Amygdala (tissue), 56 donors: ENCODE measurements at regions not wholly inside any gene's neighbourhood (a gene's known extent, or its start where the extent isn't known, plus 50 kb on each side); places are given as distances from the start of the nearest gene placed in this dataset.

ENCODE experiments used
- DNase-seq, 56 donors: peaks; one replicate each; lab custom pipeline; 2025; lab: John Stamatoyannopoulos, UW

DNA sequence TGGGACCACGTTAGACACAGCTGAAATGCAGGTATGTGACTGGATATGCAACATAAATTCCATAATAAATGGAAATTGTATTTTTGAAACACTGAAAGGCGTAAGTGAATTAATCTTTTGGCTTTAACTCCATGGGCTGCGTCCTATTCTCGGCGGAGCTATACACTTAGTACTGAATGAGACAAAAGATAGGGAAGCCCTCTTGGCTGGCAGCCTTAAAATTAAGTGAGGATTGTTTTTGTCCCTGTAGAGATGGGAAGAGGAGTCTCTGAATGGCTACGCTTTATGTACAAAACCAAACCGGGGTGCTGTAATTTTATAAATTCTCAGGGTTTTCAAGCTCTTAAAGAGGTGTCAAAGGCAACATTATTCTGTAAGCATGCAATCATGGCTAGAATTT, 429.8 kb downstream of the QKI start:
- no peak for DNase-seq

DNA sequence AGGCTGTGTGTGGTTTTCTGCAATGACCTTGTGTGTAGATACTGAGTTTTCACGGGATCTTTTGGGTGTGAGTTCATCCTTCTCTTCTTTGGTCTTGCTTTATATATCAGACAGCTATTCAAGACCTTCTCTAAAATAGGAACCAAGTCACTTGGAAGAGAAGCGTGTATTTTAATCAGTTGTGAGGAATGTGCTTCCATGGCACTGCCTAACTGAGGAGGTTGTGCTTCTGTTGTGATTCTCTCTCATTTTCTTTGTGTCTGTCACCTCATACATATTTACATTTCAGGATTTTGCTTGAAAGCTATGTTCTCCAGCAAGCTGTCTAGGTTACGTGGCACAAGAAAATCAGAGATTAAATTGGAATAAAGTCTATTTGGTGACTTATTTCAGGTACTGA, 428.7 kb downstream of the QKI start:
- no peak for DNase-seq

DNA sequence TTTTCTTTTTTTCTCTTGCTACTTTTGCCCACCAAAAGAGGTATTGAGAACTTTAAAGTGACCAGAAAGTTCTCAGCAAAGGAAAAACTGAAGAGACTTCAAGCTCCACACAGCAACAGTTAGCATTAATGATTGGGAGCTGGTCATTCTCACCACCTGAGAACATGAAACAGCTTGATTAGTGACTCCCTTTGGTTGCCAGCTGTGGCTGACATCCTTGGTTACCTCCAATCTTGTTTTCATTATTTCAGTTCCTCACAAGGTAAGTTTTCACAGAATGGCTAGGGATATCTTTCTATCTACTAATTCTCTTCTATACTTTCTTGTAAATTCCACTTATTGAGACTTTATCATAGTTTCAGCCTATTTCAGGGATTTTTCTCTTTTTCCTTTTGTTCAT, 427.9 kb downstream of the QKI start:
- DNase-seq = no peak

DNA sequence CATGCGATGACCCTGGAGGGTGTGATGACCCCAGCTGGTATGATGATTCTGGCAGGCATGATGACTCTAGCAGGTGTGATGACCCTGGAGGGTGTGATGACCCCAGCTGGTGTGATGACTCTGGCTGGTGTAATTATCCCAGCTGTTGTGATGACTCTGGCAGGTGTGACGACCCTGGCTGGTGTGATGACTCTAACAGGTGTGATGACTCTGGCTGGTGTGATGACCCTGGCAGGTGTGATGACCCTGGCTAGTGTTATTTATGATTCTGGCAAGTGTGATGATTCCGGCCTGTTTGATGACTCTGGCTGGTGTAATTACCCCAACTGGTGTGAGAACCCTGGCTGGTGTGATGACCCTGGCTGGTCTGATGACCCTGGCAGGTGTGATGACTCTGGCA, 427.2 kb downstream of the QKI start:
- no peak for DNase-seq

DNA sequence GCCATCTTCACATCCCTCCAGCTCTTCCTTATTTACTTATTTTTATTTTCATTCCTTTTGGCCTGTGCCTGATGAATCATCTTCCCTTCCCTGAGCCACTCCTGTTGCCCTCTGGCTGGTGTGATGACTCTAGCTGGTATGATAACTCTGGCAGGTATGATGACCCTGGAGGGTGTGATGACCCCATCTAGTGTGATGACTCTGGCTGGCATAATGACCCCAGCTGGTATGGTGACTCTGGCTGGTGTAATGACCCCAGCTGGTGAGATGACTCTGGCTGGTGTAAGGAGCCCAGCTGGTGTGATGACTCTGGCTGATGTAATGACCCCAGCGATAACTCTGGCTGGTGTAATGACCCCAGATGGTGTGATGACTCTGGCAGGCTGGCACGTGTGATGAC, 426.8 kb downstream of the QKI start:
- no peak for DNase-seq

DNA sequence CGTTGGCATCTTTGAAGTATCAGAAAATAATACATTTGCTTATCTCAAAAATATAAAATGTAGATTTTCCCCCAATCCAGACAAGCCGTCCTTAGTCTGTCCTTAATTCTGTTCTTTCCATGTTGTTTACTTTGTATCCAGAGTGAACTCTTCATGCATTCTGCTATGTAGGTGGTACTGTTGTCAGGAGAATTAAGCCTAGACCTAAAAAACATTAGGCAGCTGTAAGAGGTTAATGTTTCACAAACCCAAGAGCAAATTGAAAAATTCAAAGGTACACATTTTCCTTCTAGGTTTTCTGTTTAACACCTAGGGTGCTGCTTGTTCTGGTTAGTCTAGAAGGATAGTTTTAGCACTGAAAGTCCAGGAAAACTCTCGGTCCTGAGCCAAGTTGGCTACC, 426.4 kb downstream of the QKI start:
- no peak for DNase-seq

DNA sequence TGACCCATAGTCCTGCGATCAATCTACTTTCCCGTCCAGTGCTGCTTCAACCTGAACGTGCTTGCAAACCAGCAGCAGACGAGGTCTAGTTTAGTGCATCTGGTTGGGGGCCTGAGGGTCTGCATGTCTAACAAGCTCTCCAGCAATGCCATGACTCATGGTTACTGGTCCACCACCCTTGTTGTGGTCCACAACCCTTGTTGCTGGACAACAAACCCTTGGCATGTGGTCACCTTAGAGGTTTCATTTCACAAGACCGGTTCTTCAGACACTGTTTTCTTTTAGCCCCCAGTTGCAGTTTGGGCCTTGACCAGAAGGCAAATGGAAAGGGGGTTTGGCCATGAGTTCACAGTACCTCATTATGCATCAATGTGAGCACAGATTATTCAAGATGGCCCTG, 424.8 kb downstream of the QKI start:
- DNase-seq = no peak

DNA sequence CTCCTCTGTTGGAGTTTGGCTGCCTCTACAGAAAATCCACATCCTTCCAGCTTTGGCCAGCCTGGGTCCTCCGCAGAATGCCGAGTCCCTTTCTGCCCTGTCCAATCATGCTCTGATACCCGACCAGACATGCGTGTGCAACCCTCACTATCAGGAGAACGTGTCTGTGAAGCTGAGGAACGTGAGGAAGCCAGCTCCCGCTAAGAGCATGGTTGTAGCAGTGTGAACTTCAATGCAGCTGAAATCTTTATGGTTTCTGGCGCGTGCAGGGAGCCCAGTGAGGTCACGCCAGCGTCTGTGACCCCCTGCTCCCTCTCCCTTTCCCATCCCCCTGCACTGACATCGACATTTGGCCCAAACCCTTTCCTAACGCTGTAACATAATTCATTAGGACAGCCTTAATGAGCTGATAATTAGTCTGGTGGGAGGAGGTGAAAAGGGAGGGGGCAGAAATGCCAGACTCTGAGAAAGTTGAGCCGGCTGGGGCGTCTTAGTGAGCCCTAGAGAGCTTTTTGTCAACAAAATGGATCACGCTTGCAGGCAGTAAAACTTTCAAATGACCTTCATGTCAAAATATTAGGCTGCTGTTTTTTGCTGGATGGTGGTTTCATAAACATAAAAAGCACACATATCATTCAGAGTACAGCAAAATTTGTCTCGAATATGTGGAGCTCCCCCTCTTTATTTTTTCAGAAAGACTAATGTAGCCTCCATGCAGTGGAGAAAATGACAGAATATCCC, 423.3 kb downstream of the QKI start:
- peak in 7 of 56 donors; percentile 6 to 54 (median 18) for DNase-seq

DNA sequence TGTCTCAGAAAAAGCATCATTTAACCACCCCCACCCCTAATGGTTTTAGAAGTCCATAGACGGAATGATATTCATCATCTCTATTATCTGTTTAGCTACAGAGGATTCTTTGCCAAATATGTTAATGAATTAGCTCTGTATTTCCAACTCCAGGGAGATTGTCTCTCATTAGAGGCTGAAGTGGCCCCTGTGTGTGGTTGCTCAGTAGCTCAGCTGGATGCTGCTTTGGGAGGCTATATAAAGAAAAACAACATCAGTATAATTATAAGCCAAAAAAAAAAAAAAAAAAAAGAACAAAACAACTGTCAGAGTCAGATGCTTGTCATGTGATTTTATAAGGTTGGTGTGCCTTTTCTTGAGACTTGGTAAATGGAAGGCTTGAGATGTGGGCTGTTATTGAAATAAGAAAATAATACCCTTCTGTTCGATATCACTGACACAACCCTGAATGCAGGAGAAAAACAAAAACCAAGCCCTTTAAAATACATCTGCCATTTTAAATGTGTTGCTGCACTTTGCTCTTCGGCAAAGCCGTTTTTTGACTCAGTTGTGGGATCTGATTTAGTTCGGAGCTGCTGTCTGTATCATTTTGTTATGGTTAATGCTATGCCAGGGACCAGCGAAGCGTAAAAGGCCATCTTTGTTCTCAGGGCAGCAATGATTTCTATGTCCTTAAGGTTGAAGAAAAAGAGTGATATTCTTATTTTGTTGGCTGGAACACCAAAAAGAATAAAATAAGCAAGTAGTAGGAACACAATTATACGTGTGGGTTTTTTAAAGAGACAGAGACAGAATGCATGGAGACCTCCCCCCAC, 422.6 kb downstream of the QKI start:
- peak in 4 of 56 donors; percentile 15 to 54 (median 29) for DNase-seq

DNA sequence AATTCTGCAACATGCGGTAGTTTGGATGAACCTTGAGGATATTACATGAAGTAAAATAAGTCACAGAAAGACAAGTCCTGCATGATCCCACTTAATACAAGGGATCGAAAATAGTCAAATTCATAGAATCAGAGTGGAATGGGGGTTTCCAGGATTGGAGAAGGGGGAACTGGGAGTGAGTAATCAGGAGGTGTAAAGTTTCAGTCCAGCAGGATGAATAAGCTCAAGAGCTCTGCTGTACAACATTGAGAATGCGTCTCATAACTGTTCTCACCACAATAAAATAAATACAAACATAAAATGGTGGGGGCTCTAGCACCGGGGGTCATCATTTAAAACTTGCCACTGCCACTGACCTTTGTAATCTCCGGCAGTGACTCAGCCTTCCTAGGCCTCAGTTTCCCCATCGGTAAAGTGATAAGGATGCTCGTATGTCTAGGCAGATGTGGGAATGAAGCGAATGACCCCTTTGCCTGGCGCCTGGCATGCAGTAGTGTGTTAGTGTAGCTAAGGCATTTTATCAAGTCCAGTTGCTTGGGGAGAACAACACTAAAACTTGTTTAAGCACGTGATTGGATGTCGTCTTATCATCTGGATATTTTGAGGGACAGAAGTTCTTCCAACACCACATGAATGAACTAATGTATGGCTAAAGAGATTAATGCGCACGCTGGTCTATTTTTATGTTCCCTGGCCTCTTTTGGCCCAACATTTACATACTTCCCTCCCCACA, 421.1 kb downstream of the QKI start:
- DNase-seq = no peak

DNA sequence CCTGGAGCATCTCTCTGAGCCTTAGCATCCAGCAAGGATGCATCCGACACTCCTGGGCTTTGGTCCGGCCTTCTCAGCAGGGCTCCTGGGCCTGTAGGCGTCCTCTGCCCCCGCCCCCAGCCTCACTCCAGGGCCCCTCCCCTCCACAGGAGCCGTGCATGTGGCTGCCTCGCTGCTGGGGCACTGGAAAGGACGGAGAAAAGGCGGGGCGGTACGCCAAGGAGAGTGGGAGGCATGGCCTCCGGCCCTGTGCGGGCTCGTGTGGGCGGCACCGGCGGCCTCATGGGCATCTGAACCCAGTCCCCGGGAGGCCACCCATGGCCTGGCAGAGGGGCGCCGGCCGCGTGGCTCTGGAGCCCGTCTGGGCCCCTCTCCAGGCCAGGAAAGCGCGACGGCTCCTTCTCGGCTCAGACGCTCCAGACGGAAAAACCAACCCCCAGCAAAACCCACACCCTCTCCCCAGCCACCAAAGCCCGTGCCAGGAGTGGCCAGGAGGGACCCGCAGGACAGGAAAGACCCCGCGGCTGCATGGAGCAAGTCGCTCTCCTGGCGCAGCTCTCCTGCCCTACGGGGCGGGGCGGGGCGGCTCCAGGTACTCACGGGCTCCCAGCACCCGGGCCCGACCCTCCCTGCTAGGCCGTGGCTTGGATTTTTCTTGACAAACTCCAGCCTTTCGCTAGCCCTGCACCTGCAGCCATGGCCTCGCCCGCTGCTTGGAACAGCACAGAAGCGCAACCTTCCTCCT, 419.9 kb downstream of the QKI start:
- no peak for DNase-seq

DNA sequence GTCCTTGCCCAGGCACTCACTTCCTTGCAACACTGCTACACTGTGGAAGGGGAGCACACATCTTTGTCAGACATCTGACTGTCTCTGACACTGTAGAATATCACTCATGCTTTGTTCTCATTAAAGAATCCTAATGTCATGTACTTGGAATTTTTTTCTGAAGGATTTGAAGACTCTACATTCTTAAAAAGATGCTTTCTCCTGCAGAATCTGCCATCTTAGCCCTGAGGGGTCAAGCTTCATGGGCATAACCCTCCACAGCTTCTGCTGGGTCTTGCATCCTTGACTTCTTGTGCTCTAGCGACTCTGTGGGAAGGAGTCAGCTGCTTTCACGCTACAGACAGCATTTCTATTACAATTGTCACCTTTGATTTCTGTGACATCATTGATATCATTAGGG, 417.2 kb downstream of the QKI start:
- DNase-seq = no peak

DNA sequence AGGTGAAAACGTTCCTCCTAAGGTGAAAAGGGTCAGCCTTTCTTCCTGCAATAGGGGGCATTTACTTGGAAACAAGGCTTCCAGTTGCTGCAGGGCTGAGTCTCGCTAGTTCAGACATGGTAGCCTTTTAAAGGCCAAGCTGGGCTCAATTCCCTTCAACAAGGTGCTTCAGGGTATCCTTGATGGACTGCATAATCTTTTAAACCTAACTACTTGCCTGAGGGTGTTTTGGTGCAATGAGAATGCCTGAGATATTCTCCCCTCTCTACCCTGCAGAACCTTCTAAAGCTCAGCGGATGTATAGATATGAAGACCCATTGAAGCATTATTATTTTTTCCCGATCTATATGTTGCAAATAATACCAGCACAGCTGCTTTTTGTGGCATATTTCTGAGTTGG, 416.1 kb downstream of the QKI start:
- DNase-seq = no peak

DNA sequence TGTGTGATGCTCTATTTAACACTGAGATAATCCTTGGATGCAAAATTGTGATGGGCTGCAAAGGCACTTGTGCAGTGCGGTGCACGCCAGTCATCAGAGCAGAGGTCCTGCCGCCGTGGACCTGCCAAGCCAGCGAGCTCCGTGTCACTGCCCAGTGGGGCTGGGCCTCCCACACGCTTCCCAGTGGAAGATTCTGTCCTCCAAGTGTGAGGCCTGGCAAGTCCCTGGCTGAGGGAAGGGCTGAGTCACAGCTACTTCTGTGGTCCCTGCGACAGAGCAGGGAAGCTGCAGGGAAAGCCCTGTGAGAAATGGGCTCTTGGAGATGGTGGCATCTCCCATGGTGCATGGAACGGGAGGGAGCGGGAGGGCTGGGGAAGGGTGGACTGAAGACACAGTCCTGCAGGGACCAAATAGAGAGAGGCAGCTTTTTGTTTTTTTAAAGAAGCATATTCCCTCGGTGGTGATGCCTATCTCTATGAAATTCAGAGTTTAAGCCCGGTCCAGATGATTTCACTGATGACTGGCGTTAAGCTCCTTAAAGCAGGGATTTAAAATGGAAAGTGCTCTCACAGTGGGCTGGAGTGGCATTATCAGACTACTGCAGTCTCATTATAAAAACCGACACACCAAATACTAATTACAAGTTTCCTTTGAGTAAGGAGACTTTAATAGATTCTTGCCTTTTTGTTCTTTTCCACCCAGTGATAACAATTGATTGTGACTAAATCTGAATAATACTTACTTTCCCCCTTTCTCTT, 413.7 kb downstream of the QKI start:
- peak in 3 of 56 donors; percentile 18 to 46 (median 28) for DNase-seq

DNA sequence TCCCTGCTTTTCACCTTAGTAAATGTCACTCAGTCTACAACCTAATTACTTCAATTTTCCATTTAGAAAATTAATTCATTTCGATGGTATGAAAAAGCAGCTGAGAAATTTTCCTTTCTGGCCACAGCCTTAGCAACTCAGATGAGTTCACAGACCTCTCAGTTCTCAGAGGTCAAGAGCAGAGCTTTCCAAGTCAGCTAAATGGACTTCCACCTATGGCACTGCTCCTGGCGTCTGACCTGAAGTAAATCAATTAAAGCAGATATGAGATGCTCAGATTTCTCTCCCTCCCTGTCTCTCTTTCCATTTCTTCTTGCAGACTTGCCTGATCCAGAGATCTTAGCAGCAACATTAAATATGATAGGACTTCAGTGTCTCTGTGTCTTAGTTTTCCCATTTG, 412.6 kb downstream of the QKI start:
- no peak for DNase-seq

DNA sequence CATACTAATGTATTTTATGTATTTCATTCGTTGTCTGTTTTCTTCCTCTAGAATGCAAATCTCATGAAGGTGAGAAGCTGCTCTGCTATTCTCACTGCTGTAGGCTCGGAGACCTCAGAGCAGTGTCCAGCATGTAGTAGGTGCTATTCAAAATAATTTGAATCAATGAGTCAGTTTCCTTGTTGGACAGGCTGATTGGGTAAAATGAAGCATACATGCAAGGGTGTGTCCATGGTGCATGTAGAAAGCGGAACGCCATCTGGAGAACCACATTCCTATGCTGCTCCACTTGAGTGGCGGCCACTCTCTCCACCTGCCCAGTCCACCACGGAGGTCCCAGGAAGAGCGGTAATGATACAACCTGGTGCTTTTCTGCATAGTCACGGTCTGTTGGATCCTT, 412.1 kb downstream of the QKI start:
- no peak for DNase-seq

DNA sequence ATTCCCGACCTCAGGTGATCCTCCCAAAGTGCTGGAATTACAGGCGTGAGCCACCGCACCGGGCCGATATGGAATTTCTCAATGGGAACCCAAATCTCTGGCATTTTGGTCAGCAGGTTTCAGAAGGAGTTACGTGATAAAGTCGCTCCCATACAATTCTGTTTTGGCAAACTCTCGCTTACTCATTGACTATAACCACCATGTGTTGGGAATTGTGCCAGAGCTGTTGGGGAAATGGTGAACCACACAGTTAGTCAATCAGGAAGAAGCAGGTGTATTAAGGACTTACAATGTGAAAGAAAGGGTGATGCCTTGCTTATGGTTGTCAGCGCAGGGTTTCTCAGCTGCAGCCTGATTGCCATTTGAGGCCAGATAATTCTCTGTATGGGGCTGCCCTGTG, 410.5 kb downstream of the QKI start:
- DNase-seq = no peak

DNA sequence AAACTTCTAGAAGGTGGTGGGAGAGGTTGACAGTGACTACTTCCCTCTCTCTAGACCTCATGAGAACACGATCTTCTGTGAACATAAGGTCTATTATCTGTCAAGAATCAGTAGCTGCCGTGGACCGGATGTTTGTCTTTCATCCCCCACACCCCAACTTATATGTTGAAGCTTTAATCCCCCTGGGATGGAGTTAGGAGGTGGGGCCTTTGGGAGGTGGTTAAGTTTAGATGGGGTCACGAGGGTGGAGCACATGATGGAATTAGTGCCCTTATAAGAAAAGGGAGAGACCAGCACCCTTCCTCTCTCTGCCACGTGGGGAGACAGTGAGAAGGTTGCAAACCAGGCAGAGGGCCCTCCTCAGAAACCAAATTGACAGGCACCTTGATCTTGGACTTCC, 409.1 kb downstream of the QKI start:
- no peak for DNase-seq

DNA sequence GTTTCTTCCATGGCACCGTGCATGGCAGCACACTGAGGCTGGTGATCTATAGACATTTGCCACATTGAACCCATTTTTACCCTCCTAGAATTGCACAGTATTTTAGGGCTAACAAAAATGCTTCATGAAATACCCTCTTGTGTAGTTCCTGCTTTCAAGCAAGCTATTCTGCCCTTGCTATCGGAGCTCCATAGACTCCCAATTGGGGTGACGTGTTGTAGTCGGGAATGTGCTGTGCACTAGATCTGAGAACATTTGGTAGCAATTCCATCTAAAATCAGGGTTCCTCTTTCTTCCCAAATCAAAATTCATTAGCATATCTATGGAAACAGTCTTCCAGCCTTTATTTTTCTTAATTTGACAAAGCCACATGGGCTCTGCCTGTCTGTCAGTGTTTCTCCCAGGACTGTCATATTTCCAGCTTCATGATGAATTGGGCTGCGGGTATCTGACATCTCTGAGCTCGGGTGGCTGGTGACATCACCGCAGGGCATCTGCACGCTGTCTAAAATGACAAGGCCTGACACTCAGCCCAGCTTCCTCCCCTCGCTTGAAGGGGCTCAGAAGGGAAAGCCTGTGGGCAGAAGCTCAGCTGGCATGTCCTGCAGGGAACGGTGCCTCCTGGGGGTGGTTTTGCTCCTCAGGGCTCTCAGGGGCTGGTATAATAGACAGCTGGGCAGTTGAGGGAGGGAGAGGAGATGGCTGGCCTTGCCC, 406.4 kb downstream of the QKI start:
- peak in 1 of 56 donors; percentile 16 for DNase-seq
